K562 (cell line): ENCODE measurements at regions not wholly inside any gene's neighbourhood (a gene's known extent, or its start where the extent isn't known, plus 50 kb on each side); places are given as distances from the start of the nearest gene placed in this dataset.

ENCODE experiments used
- BRCA1 ChIP-seq, 2 experiments: fragments of 450-650 bp in 1 of 2; sonication (generic) in 1 of 2; formaldehyde crosslinking in 1 of 2; IDR thresholded peaks; 2 replicates each; pipeline versions ENCODE4 v1.5.0 to v1.6.1; 2017 to 2020; ENCODE audit warnings: mild to moderate bottlenecking in 1 of 2, missing genetic modification reagents in 1 of 2
- CAMTA2 ChIP-seq: fragments of 250-450 bp; sonication (Bioruptor Pico); conservative IDR thresholded peaks from 2 replicates; pipeline ENCODE4 v1.5.1; 2022
- E2F3 ChIP-seq: fragments of 250-450 bp; sonication (Bioruptor Pico); IDR thresholded peaks from 2 replicates; pipeline ENCODE4 v1.4.0; 2020; ENCODE audit warnings: mild to moderate bottlenecking
- GABPB1 ChIP-seq: sonication (generic); formaldehyde crosslinking; IDR thresholded peaks from 2 replicates; pipeline ENCODE4 v1.8.0; 2022; ENCODE audit warnings: mild to moderate bottlenecking, missing genetic modification reagents
- NFE2L1 ChIP-seq: fragments of 450-650 bp; IDR thresholded peaks from 2 replicates; pipeline ENCODE4 v1.6.1; 2016; ENCODE audit warnings: missing genetic modification characterization, low read depth, mild to moderate bottlenecking, missing compliant biosample characterization, moderate library complexity, borderline replicate concordance
- NFRKB ChIP-seq: fragments of 450-650 bp; IDR thresholded peaks from 2 replicates; pipeline ENCODE4 v1.6.1; 2016; ENCODE audit warnings: low read depth
- POLR2AphosphoS2 ChIP-seq: IDR thresholded peaks from 2 replicates; pipeline ENCODE4 v1.6.1; 2012; ENCODE audit warnings: low read length, improper control_type of control experiment
- RCOR1 ChIP-seq, 2 experiments: IDR thresholded peaks; 2 replicates each; pipeline ENCODE4 v1.6.1; 2012; ENCODE audit warnings: low read depth in 2 of 2, low read length in 2 of 2, borderline replicate concordance in 1 of 2, improper control_type of control experiment in 1 of 2
- TEAD2 ChIP-seq: fragments of 450-650 bp; IDR thresholded peaks from 2 replicates; pipeline ENCODE4 v1.6.1; 2016; ENCODE audit warnings: missing genetic modification characterization, control low read depth, missing compliant biosample characterization
- ZKSCAN1 ChIP-seq: fragments of 150-350 bp; IDR thresholded peaks from 2 replicates; pipeline ENCODE4 v1.6.1; 2016; ENCODE audit warnings: low read depth, low read length
- TF ChIP-seq, protein P1 (sequence below): IDR thresholded peaks from 2 replicates; pipeline ENCODE4 v1.6.1; 2011; ENCODE audit not compliant: insufficient read length; ENCODE audit errors: extremely low read depth
- TF ChIP-seq, protein P2 (sequence below): fragments of 450-650 bp; IDR thresholded peaks from 2 replicates; pipeline ENCODE4 v1.6.1; 2017; ENCODE audit warnings: antibody characterized with exemption
- TF ChIP-seq, protein P3 (sequence below): IDR thresholded peaks from 2 replicates; pipeline ENCODE4 v1.6.1; 2012; ENCODE audit warnings: low read depth, low read length, improper control_type of control experiment, borderline replicate concordance

DNA sequence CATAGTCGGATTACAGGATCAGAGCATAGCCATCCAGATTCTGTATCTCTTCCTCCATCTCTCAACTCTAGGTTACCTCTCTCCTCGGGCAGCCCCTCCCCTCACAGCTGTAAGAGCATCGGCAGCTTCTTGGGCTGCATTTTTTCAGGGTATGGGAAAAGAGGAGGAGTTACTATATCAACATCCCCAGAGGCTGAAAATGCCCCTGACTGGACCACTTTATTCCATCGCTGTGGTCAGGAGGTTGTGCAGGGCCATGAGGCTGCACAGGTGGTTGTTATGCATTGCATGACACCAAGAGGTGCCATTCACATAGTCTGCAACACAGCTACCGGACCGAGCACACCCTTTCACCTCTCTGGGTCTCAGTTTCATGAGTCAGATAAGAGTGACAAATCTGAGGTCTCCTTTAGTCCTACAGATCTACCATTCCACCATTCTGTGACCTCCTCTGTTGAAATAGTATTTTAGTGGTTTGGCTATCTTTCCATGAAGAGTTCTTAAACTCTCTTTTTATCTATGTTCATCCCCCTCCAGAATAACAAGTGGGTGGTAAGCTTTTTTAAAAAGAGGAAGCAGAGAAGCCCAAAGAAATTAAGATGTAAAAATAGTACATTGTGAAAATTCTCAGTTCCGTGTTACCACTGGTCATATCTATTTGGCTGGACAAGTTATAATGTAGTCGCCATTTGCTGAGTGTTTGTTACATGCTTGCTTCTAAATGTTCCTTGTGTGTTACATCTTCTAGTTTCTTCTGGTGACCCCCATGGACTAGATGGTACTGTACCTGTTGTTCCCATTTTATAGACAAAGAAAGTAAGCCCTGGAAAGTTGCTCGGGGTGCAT lies 56.6 kb upstream of the SLC1A4 start (continued):
- TF ChIP-seq, protein P1, sequence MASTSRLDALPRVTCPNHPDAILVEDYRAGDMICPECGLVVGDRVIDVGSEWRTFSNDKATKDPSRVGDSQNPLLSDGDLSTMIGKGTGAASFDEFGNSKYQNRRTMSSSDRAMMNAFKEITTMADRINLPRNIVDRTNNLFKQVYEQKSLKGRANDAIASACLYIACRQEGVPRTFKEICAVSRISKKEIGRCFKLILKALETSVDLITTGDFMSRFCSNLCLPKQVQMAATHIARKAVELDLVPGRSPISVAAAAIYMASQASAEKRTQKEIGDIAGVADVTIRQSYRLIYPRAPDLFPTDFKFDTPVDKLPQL: no peak
- no peak for TF ChIP-seq BRCA1 (IDR thresholded peaks at IDR 0.05)
- no peak for TF ChIP-seq BRCA1 (CRISPR knock-in tag; IDR thresholded peaks at IDR 0.05)
- TF ChIP-seq, protein P2, sequence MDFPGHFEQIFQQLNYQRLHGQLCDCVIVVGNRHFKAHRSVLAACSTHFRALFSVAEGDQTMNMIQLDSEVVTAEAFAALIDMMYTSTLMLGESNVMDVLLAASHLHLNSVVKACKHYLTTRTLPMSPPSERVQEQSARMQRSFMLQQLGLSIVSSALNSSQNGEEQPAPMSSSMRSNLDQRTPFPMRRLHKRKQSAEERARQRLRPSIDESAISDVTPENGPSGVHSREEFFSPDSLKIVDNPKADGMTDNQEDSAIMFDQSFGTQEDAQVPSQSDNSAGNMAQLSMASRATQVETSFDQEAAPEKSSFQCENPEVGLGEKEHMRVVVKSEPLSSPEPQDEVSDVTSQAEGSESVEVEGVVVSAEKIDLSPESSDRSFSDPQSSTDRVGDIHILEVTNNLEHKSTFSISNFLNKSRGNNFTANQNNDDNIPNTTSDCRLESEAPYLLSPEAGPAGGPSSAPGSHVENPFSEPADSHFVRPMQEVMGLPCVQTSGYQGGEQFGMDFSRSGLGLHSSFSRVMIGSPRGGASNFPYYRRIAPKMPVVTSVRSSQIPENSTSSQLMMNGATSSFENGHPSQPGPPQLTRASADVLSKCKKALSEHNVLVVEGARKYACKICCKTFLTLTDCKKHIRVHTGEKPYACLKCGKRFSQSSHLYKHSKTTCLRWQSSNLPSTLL: no peak
- TF ChIP-seq E2F3: no peak
- no peak for TF ChIP-seq TEAD2 (tag)
- no peak for TF ChIP-seq POLR2AphosphoS2
- no peak for TF ChIP-seq GABPB1 (CRISPR knock-in tag)
- no peak for TF ChIP-seq NFE2L1
- TF ChIP-seq CAMTA2 (CRISPR knock-in tag): no peak
- TF ChIP-seq, protein P3, sequence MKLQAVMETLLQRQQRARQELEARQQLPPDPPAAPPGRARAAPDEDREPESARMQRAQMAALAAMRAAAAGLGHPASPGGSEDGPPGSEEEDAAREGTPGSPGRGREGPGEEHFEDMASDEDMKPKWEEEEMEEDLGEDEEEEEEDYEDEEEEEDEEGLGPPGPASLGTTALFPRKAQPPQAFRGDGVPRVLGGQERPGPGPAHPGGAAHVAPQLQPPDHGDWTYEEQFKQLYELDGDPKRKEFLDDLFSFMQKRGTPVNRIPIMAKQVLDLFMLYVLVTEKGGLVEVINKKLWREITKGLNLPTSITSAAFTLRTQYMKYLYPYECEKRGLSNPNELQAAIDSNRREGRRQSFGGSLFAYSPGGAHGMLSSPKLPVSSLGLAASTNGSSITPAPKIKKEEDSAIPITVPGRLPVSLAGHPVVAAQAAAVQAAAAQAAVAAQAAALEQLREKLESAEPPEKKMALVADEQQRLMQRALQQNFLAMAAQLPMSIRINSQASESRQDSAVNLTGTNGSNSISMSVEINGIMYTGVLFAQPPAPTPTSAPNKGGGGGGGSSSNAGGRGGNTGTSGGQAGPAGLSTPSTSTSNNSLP: no peak
- 0 out of 4 replicates have a peak, but pooled peaks of 1 of the 2 experiments have one; percentile 5 for TF ChIP-seq RCOR1 (IDR thresholded peaks at IDR 0.05; ENCODE audit: borderline replicate concordance in 1 of 2, low read depth in 2 of 2, low read length in 2 of 2)
- TF ChIP-seq ZKSCAN1: no peak
- no peak for TF ChIP-seq NFRKB
